DMS53 treated with DMSO at 0.1 percent for 48 hours (cell line): ENCODE measurements at regions not wholly inside any gene's neighbourhood (a gene's known extent, or its start where the extent isn't known, plus 50 kb on each side); places are given as distances from the start of the nearest gene placed in this dataset.
"Not testable (repeated sequence)": the region's sequence is repeated elsewhere in the genome, so short reads cannot be mapped to it uniquely, and the experiment has no call there.

ENCODE experiments used
- DNase-seq: peaks from one replicate; lab custom pipeline; 2025; ENCODE audit not compliant: unreplicated experiment; lab: John Stamatoyannopoulos, UW

DNA sequence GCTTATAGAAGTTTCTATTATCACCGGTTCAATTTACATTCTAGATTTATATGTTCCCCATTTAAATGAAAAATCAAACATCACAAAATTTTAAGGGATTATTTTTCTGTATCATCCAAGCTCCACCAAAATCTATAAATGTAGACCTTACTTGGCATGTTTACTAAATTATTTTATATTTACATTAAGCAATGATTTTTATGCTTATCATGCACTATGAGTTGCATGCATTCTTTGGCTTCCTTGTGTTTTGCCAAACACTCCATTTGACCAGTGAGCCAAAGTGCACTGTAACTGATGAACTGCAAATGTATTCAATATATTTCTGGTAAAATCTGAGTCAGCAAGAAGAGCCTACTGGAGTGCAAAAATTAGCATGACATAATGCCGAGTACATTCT, 595.5 kb upstream of the PCDH7 start:
- not testable (repeated sequence) for DNase-seq

DNA sequence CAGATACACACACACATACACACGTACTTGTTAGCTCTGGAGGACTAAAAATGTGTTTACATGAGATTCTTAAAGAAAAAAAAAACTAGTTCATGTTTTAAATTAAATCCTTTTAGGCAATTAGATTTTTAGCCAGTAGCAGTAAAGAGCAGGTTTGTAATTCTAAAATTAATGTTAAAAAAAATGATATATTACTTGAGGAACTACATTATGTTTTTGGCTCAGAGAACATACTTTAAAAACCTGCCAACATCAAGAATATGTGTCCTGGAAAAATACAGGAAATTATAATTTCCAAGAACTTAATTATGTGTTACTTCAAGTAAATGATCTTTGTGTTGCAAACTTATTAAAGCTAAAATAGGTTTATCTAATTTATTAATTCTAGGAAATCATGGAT, 594.3 kb upstream of the PCDH7 start:
- no peak for DNase-seq

- DNase-seq = no peak
Observed at GRCh38 chr4:30126351-30126750, 593.8 kb upstream of the PCDH7 start.

DNA sequence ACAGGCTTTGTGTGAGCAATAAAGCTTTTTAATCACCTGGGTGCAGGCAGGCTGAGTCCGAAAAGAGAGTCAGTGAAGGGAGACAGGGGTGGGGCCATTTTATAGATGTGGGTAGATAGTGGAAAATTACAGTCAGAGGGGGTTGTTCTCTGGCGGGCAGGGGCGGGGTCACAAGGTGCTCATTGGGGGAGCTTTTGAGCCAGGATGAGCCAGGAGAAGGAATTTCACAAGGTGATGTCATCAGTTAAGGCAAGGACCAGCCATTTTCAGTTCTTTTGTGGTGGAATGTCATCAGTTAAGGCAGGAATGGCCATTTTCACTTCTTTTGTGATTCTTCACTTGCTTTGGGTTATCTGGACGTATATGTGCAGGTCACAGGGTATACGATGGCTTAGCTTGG, 571.3 kb upstream of the PCDH7 start:
- not testable (repeated sequence) for DNase-seq

DNA sequence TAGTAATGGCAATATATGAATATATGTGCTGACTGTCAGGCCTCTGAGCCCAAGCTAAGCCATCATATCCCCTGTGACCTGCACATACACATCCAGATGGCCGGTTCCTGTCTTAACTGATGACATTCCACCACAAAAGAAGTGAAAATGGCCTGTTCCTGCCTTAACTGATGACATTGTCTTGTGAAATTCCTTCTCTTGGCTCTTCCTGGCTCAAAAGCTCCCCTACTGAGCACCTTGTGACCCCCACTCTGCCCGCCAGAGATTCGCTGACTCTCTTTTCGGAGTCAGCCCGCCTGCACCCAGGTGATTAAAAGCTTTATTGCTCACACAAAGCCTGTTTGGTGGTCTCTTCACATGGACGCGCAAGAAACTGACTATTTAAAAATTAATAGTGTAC, 570.6 kb upstream of the PCDH7 start:
- not testable (repeated sequence) for DNase-seq

DNA sequence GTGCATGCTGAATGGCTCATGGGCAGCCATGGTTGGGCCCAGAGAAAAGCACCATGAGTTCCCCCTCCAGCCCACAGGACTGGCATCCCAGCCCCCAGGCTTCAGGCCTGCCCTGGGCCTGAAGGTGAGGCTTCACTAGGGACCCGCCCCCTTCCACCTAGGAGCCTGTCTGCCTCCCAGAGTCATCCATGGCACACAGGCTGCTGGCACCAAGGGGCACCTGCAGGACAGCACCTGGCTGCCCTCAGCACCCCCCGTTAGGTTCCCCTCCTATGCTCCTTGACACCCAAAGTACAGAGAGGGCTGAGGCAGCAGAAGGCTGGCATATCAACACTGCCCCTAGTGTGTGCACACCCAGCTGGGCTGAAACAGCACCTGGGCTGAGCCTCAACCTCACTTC, 566.7 kb upstream of the PCDH7 start:
- DNase-seq = no peak

- DNase-seq = no peak
Observed at GRCh38 chr4:30160140-30160539, 560.0 kb upstream of the PCDH7 start.

GRCh38 chr4:30172416-30172815, 547.8 kb upstream of the PCDH7 start:
- DNase-seq = no peak

GRCh38 chr4:30181512-30181911, 538.7 kb upstream of the PCDH7 start:
- DNase-seq = peak; percentile 27

DNA sequence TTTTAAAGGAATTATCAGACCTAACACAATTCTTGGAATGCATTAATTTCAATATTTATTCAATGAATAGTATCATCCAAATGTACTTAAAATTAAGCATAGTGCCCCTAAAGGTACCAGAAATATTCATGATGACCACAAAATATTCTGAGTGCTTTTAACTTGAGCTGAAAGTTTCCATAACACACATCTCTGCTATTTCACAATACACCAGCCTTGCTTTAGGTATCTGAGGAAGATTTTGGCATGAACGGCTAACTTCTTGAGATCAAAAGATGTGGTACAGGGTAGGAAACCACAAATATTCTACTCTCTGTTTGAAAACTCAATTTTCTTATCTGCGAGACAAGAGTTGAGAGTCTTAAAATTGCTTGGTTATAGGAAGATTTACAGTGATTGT, 538.3 kb upstream of the PCDH7 start:
- DNase-seq = no peak

DNA sequence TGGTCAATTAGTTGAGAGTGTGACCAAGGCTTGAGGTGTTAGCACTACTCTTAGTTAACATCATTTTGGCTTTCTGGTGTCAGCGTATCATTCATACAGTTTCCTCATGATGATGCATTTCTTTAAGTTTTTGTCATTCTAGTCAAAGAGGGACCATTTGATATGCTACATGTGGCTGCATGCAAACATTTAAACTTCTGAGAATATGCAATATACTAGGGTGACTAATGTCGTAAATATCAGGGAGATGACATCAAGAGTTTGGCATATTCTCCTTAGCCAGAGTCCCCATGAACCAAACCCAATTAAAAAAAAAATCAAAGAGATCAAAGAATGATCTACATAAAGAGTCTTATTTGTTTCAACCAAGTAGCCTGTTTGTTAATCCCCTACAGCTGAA, 537.4 kb upstream of the PCDH7 start:
- DNase-seq = no peak

DNA sequence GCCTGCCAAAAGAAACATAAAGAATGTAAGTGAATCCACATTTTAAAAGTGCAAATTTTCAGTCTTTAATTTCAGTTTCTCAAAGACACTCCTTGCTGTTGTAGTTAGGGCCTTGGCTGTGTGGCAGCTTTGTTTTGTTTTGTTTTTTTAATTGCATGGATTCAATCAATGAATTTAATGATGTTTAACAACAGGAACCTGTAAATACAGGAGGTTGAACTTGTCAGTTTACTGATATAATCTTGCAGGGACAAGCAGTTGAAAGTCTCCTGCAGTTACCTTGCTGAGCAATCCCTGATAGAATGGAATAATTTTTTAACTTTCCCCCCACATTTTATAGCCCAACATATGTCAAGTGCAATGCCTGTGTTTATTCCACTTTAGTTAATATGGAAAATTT, 528.3 kb upstream of the PCDH7 start:
- no peak for DNase-seq

DNA sequence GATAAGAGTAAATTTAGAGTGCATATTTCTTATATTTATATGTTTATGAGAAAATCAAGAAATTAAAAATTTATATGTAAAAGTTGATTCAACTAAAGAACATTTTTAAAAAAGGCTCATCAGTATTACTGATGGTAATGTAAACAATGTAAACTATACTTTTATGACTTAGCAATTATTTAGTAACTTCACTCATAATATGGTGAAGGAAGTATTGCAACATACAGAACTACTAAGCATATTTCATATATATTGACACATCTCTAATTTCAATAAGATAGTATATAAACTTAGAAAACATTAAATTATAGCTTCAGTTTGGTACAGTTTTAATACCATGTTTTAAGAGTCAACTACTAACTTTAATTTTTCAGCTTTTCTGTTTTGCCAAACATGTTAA, 512.8 kb upstream of the PCDH7 start:
- no peak for DNase-seq

DNA sequence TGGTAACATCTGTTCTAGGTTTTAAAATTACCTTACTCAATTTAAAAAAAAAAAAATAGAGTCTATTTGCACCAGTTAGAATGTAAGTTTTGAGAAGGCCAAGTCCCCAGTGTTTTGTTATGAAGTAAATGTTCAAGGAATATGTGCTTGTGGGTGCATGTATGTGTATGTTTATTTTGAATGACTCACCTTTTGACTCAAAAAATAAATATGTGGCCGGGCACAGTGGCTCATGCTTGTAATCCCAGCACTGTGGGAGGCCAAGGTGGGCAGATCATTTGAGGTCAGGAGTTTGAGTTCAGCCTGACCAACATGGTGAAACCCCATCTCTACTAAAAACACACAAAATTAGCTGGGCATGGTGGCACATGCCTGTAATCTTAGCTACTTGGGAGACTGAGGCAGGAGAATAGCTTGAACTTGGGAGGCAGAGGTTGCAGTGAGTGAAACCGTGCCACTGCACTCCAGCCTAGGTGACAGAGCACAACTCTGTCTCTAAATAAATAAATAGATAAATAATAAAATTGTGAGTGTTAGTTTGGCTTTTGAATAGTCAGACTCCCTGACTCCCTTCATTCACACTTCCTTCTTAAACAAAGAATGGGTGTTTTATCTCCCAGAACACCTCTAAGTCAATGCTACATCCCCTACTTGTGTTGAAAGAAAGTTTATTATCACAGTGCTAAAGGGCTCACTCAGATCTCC, 511.3 kb upstream of the PCDH7 start:
- DNase-seq = peak; percentile 78

DNA sequence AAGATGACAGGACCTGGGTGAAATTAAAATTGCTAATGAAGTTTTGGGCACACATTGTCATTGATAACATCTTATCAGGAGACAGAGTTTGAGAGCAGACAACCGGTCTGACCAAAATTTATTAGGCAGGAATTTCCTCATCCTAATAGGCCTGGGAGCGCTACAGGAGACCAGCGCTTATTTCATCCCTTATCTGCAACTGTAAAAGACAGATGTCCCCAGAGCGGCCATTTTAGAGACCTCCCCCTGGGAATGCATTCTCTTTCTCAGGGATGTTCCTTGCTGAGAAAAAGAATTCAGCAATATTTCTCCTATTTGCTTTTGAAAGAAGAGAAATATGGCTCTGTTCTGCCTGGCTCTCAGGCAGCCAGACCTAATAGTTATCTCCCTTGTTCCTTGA, 504.2 kb upstream of the PCDH7 start:
- DNase-seq = not testable (repeated sequence)

DNA sequence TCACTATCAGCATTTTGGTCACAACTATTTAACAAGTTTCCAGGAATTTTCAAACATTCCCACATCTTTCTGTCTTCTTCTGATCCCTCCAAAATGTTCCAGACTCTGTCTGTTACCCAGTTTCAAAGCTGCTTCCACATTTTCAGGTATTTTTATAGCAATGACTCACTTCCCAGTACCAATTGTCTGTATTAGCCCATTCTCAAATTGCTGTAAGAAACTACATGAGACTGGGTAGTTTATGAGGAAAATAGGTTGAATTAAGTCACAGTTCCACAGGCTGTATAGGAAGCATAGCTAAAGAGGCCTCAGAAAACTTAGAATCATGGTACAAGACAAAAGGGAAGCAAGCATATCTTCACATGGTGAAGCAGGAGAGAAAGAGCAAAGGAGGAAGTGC, 475.0 kb upstream of the PCDH7 start:
- DNase-seq = no peak

GRCh38 chr4:30256116-30256832, 463.9 kb upstream of the PCDH7 start:
- DNase-seq = no peak

GRCh38 chr4:30258949-30259348, 461.2 kb upstream of the PCDH7 start:
- no peak for DNase-seq

- no peak for DNase-seq
Observed at GRCh38 chr4:30262379-30262778, 457.8 kb upstream of the PCDH7 start.

- DNase-seq = no peak
Observed at GRCh38 chr4:30264465-30264864, 455.7 kb upstream of the PCDH7 start.

DNA sequence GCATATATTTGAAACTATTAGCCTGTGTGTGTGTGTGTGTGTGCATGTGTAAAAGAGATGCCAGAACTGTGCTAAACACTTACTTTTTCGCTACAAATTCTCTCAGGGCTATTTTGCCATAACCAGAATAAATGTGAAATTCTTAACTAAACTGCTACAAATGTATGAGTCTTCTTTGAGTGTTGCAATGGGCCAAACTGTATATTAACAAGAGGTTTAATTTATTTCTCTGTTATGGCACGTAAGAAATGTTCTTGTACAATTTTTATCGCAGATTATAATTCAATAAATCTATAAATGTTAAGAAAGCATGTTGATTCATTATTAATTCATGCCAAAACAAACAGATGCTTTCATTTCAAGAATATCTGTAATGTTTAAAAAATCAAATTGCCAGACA, 454.5 kb upstream of the PCDH7 start:
- DNase-seq = no peak

GRCh38 chr4:30268370-30268769, 451.8 kb upstream of the PCDH7 start:
- DNase-seq = no peak

- peak; percentile 21 for DNase-seq
Observed at GRCh38 chr4:30269850-30270249, 450.3 kb upstream of the PCDH7 start.
